Neural progenitor cell (in vitro differentiated cells): ENCODE measurements at regions not wholly inside any gene's neighbourhood (a gene's known extent, or its start where the extent isn't known, plus 50 kb on each side); places are given as distances from the start of the nearest gene placed in this dataset.

ENCODE experiments used
- DNase-seq: peaks from one replicate; pipeline ENCODE4 v3.0.0-alpha.2; 2016; ENCODE audit warnings: low spot score
- H2AFZ ChIP-seq: fragments of 200-600 bp; sonication (generic); replicated peaks from 2 replicates; pipeline ENCODE4 v1.6.1; 2016; ENCODE audit warnings: antibody characterized with exemption
- H3F3A ChIP-seq: fragments of 200-600 bp; sonication (generic); 2 replicates; pipeline ENCODE4 v1.6.1; 2016; ENCODE audit warnings: antibody characterized with exemption, low read depth
- H3K27ac ChIP-seq: fragments of 200-600 bp; sonication (generic); 2 replicates; pipeline ENCODE4 v1.5.1; 2016; ENCODE audit warnings: mild to moderate bottlenecking
- H3K27me3 ChIP-seq: fragments of 200-600 bp; sonication (generic); 2 replicates; pipeline ENCODE4 v1.6.1; 2016; ENCODE audit warnings: mild to moderate bottlenecking, moderate library complexity
- H3K36me3 ChIP-seq: fragments of 200-600 bp; sonication (generic); 2 replicates; pipeline ENCODE4 v1.5.1; 2016
- H3K4me1 ChIP-seq: fragments of 200-600 bp; sonication (generic); 2 replicates; pipeline ENCODE4 v1.6.1; 2016; ENCODE audit warnings: mixed run types
- H3K4me2 ChIP-seq: fragments of 200-600 bp; sonication (generic); 2 replicates; pipeline ENCODE4 v1.6.1; 2016
- H3K4me3 ChIP-seq: fragments of 200-600 bp; sonication (generic); 2 replicates; pipeline ENCODE4 v1.5.1; 2016
- H3K79me2 ChIP-seq: fragments of 200-600 bp; sonication (generic); 2 replicates; pipeline ENCODE4 v1.6.1; 2016; ENCODE audit warnings: low read depth
- H3K9ac ChIP-seq: fragments of 200-600 bp; sonication (generic); 2 replicates; pipeline ENCODE4 v1.6.1; 2016
- H3K9me3 ChIP-seq: fragments of 200-600 bp; sonication (generic); 2 replicates; pipeline ENCODE4 v1.5.1; 2016; ENCODE audit warnings: low read depth
- H4K20me1 ChIP-seq: fragments of 200-600 bp; sonication (generic); 2 replicates; pipeline ENCODE4 v1.6.1; 2016; ENCODE audit warnings: low read depth
- H3K27ac Mint-ChIP-seq: 3 replicates; pipeline ENCODE4 v1.8.0; 2021; ENCODE audit warnings: mixed read lengths
- H3K27me3 Mint-ChIP-seq: 2 replicates; pipeline ENCODE4 v1.8.0; 2022; ENCODE audit warnings: low read depth, mild to moderate bottlenecking, inconsistent platforms, moderate library complexity, mixed read lengths; ENCODE audit not compliant: insufficient read depth
- H3K36me3 Mint-ChIP-seq: 3 replicates; pipeline ENCODE4 v1.8.0; 2021; ENCODE audit warnings: mixed read lengths
- H3K4me1 Mint-ChIP-seq: 3 replicates; pipeline ENCODE4 v1.8.0; 2021; ENCODE audit warnings: mixed read lengths
- H3K4me3 Mint-ChIP-seq: 3 replicates; pipeline ENCODE4 v1.8.0; 2021; ENCODE audit warnings: mild to moderate bottlenecking, moderate library complexity, mixed read lengths
- H3K9me3 Mint-ChIP-seq: 3 replicates; pipeline ENCODE4 v1.8.0; 2020; ENCODE audit warnings: mixed read lengths
- EZH2 ChIP-seq: fragments of 200-600 bp; sonication (generic); IDR thresholded peaks from 2 replicates; pipeline ENCODE4 v1.6.1; 2017; ENCODE audit warnings: antibody characterized with exemption, mild to moderate bottlenecking, moderate library complexity
- EZH2phosphoT487 ChIP-seq: fragments of 200-600 bp; sonication (generic); IDR thresholded peaks from 2 replicates; pipeline ENCODE4 v1.6.1; 2017; ENCODE audit warnings: antibody characterized with exemption
- TF ChIP-seq, protein P1 (sequence below): fragments of 200-600 bp; sonication (generic); IDR thresholded peaks from 2 replicates; pipeline ENCODE4 v1.5.1; 2017; ENCODE audit warnings: antibody characterized with exemption, mild to moderate bottlenecking

DNA sequence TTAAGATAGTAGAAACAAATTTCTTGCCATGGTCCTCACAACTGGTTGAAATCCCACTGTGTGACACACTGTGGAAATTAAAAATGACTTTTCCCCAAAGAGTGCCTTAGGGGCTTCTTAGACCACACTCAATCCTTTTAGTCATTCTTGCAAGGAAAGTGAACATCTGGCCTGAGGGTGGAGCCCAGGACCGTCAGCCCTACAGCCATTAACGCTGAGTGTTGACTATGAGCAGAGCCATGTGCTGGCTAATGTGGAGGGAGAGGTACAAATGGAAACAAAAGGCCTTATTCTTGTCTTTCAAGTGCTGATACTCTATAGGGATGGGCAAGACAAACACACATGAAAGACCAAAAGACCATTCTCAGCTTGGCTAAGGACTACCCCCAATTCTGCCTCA, 456.5 kb downstream of the ZSWIM6 start:
- Histone ChIP-seq H3K9me3 (no peaks in the 10 kb centered on the region), H3K27ac (no peak overlapping the region), H2AFZ (no peak overlapping the region), H4K20me1 (no peaks in the 10 kb centered on the region), H3K9ac (no peak overlapping the region), H3K27me3 (no peaks in the 10 kb centered on the region), H3K4me3 (no peak overlapping the region), H3K79me2 (no peaks in the 10 kb centered on the region), H3K4me2 (no peak overlapping the region), H3F3A (no peaks in the 10 kb centered on the region), H3K36me3 (no peaks in the 10 kb centered on the region), H3K4me1 (no peaks in the 10 kb centered on the region)
- DNase-seq = no peak
- Mint-ChIP-seq H3K36me3 (no peaks in the 10 kb centered on the region), H3K4me1 (peaks cover 3% of the 10 kb centered on the region), H3K27me3 (peaks cover 2% of the 10 kb centered on the region), H3K9me3 (no peaks in the 10 kb centered on the region), H3K4me3 (no peak overlapping the region), H3K27ac (no peak overlapping the region)
- no peak for TF ChIP-seq EZH2
- TF ChIP-seq, protein P1, sequence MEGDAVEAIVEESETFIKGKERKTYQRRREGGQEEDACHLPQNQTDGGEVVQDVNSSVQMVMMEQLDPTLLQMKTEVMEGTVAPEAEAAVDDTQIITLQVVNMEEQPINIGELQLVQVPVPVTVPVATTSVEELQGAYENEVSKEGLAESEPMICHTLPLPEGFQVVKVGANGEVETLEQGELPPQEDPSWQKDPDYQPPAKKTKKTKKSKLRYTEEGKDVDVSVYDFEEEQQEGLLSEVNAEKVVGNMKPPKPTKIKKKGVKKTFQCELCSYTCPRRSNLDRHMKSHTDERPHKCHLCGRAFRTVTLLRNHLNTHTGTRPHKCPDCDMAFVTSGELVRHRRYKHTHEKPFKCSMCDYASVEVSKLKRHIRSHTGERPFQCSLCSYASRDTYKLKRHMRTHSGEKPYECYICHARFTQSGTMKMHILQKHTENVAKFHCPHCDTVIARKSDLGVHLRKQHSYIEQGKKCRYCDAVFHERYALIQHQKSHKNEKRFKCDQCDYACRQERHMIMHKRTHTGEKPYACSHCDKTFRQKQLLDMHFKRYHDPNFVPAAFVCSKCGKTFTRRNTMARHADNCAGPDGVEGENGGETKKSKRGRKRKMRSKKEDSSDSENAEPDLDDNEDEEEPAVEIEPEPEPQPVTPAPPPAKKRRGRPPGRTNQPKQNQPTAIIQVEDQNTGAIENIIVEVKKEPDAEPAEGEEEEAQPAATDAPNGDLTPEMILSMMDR = no peak
- TF ChIP-seq EZH2phosphoT487 = no peak

DNA sequence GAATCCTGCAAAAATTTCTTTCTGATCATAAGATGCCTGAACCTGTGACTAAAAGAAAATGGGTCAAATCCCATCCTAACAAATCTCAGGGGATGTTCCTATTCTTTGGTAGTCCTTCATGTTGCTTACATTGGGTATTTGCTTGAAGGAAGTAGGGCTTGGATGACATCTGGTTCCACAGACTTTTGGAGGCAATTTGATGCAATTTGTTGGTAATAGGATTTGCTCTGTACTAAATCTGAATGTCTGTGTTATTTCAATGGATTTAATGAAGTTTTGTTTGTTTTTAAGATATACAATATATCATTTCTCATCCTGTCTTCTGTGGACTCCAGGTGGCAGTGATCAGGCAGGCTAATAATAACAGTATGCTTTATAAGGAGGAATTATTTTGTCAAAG, 457.9 kb downstream of the ZSWIM6 start:
- H3K4me1 Mint-ChIP-seq = no peaks in the 10 kb centered on the region
- Histone ChIP-seq H3K9me3 (no peaks in the 10 kb centered on the region), H3K27ac (no peak overlapping the region), H3F3A (no peaks in the 10 kb centered on the region), H4K20me1 (no peaks in the 10 kb centered on the region), H3K79me2 (no peaks in the 10 kb centered on the region), H3K9ac (no peak overlapping the region), H3K36me3 (no peaks in the 10 kb centered on the region), H2AFZ (no peak overlapping the region), H3K4me2 (no peak overlapping the region), H3K4me1 (no peaks in the 10 kb centered on the region), H3K4me3 (no peak overlapping the region), H3K27me3 (no peaks in the 10 kb centered on the region)
- no peak for DNase-seq
- no peaks in the 10 kb centered on the region for H3K9me3 Mint-ChIP-seq
- TF ChIP-seq EZH2 = no peak
- TF ChIP-seq, protein P1 = no peak
- TF ChIP-seq EZH2phosphoT487 = no peak
- H3K4me3 Mint-ChIP-seq = no peak overlapping the region
- H3K36me3 Mint-ChIP-seq = no peaks in the 10 kb centered on the region
- peaks cover 2% of the 10 kb centered on the region for H3K27me3 Mint-ChIP-seq
- no peak overlapping the region for H3K27ac Mint-ChIP-seq

DNA sequence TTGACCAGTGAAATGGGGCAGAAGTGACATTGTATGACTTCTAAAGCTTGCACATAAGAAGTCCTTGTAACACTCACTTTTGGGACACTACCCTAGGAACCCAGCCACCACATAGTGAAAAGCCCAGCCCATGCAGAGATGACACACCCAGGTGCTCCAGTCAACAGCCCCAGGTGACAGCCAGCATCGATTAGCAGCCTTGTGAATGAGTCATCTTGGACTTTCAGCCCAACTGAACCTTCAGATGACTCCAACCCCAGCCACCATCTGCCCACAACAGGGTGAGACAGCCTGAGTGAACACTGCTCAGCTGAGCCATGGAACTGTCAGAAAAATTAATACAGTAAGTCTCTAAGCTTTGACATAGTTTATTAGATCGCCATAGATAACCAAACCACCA, 458.6 kb downstream of the ZSWIM6 start:
- TF ChIP-seq EZH2phosphoT487 = no peak
- TF ChIP-seq, protein P1 = no peak
- no peak for TF ChIP-seq EZH2
- Histone ChIP-seq H4K20me1 (no peaks in the 10 kb centered on the region), H3K4me3 (no peak overlapping the region), H3K9ac (no peak overlapping the region), H3K27ac (no peak overlapping the region), H3K9me3 (no peaks in the 10 kb centered on the region), H3K27me3 (no peaks in the 10 kb centered on the region), H3K79me2 (no peaks in the 10 kb centered on the region), H3F3A (no peaks in the 10 kb centered on the region), H3K4me1 (no peaks in the 10 kb centered on the region), H3K36me3 (no peaks in the 10 kb centered on the region), H3K4me2 (no peak overlapping the region), H2AFZ (no peak overlapping the region)
- no peaks in the 10 kb centered on the region for H3K9me3 Mint-ChIP-seq
- H3K4me1 Mint-ChIP-seq = no peaks in the 10 kb centered on the region
- H3K27me3 Mint-ChIP-seq = peaks cover 2% of the 10 kb centered on the region
- no peak overlapping the region for H3K4me3 Mint-ChIP-seq
- no peak overlapping the region for H3K27ac Mint-ChIP-seq
- DNase-seq = no peak
- no peaks in the 10 kb centered on the region for H3K36me3 Mint-ChIP-seq

DNA sequence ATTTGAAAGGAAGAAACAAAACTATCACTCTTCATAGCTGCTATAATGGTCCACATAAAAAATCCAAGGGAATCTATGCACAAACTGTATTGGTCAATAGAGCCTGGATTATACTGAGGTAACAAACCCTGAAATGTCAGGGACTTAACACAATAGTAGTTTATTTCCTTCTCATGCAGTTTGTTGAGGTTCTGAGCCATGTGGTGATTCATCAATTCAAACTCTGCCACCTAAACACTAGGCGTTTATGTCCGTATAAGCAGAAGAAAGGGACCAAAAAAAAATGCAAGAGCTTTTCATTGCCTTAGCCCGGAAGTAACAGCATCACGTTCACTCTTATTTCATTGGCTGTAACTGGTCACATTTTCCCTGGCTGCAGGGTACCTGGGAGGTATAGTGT, 464.7 kb downstream of the ZSWIM6 start:
- Mint-ChIP-seq H3K9me3 (no peaks in the 10 kb centered on the region), H3K4me1 (peaks cover 8% of the 10 kb centered on the region), H3K27ac (no peak overlapping the region), H3K27me3 (peaks cover 4% of the 10 kb centered on the region), H3K4me3 (no peak overlapping the region), H3K36me3 (no peaks in the 10 kb centered on the region)
- TF ChIP-seq EZH2phosphoT487 (no peak), EZH2 (no peak)
- TF ChIP-seq, protein P1 = no peak
- no peak overlapping the region for H2AFZ ChIP-seq
- H3K9me3 ChIP-seq = no peaks in the 10 kb centered on the region
- no peaks in the 10 kb centered on the region for H3K79me2 ChIP-seq
- no peaks in the 10 kb centered on the region for H3K27me3 ChIP-seq
- H3K4me3 ChIP-seq = no peak overlapping the region
- no peaks in the 10 kb centered on the region for H3F3A ChIP-seq
- H3K9ac ChIP-seq = no peak overlapping the region
- H3K4me2 ChIP-seq = no peak overlapping the region
- H3K4me1 ChIP-seq = no peaks in the 10 kb centered on the region
- no peaks in the 10 kb centered on the region for H4K20me1 ChIP-seq
- no peak for DNase-seq
- no peak overlapping the region for H3K27ac ChIP-seq
- peaks cover 4% of the 10 kb centered on the region for H3K36me3 ChIP-seq
